MM.1S (cell line): ENCODE measurements at regions not wholly inside any gene's neighbourhood (a gene's known extent, or its start where the extent isn't known, plus 50 kb on each side); places are given as distances from the start of the nearest gene placed in this dataset.

Source experiments
- DNase-seq: peaks from one replicate; pipeline ENCODE4 v3.0.0-alpha.2; 2015
- H2AFZ ChIP-seq: fragments of 300-600 bp; sonication (generic); 2 replicates; pipeline ENCODE4 v1.6.0; 2016; ENCODE audit warnings: antibody characterized with exemption, low read length
- H3F3A ChIP-seq: fragments of 300-600 bp; sonication (generic); 2 replicates; pipeline ENCODE4 v1.6.1; 2016; ENCODE audit warnings: mild to moderate bottlenecking, antibody characterized with exemption, low read length, moderate library complexity, mixed read lengths; ENCODE audit not compliant: insufficient read depth
- H3K27ac ChIP-seq: fragments of 300-600 bp; sonication (generic); 2 replicates; pipeline ENCODE4 v1.5.1; 2016; ENCODE audit warnings: mild to moderate bottlenecking, low read length
- H3K27me3 ChIP-seq: fragments of 300-600 bp; sonication (generic); replicated peaks from 2 replicates; pipeline ENCODE4 v1.6.0; 2016; ENCODE audit warnings: low read length; ENCODE audit not compliant: insufficient read depth
- H3K36me3 ChIP-seq: fragments of 300-600 bp; sonication (generic); replicated peaks from 2 replicates; pipeline ENCODE4 v1.6.1; 2016; ENCODE audit warnings: mild to moderate bottlenecking, low read length, mixed read lengths; ENCODE audit not compliant: insufficient read depth
- H3K4me1 ChIP-seq: fragments of 300-600 bp; sonication (generic); 2 replicates; pipeline ENCODE4 v1.6.1; 2016; ENCODE audit warnings: low read length, mixed read lengths
- H3K4me2 ChIP-seq: fragments of 300-600 bp; sonication (generic); 2 replicates; pipeline ENCODE4 v1.6.0; 2016; ENCODE audit warnings: low read depth, low read length
- H3K4me3 ChIP-seq: fragments of 300-600 bp; sonication (generic); 2 replicates; pipeline ENCODE4 v1.5.1; 2016; ENCODE audit warnings: low read length, mixed read lengths
- H3K79me2 ChIP-seq: fragments of 300-600 bp; sonication (generic); 2 replicates; pipeline ENCODE4 v1.6.1; 2016; ENCODE audit warnings: mixed run types, low read length, mixed read lengths
- H3K9ac ChIP-seq: fragments of 300-600 bp; sonication (generic); 2 replicates; pipeline ENCODE4 v1.6.1; 2016; ENCODE audit warnings: low read length, mixed read lengths
- H3K9me2 ChIP-seq: fragments of 300-600 bp; sonication (generic); replicated peaks from 2 replicates; pipeline ENCODE4 v1.6.1; 2016; ENCODE audit warnings: mild to moderate bottlenecking, low read length, mixed read lengths; ENCODE audit not compliant: insufficient read depth
- H3K9me3 ChIP-seq: fragments of 300-600 bp; sonication (generic); replicated peaks from 2 replicates; pipeline ENCODE4 v1.6.1; 2016; ENCODE audit warnings: mild to moderate bottlenecking, low read length, mixed read lengths; ENCODE audit not compliant: insufficient read depth
- H4K20me1 ChIP-seq: fragments of 300-600 bp; sonication (generic); 2 replicates; pipeline ENCODE4 v1.6.1; 2016; ENCODE audit warnings: mild to moderate bottlenecking, low read length, moderate library complexity, mixed read lengths; ENCODE audit not compliant: insufficient read depth
- CTCF ChIP-seq: fragments of 300-600 bp; sonication (generic); IDR thresholded peaks from 2 replicates; pipeline ENCODE4 v1.5.1; 2016; ENCODE audit warnings: antibody characterized with exemption, low read length, mixed read lengths
- EZH2 ChIP-seq: fragments of 300-600 bp; sonication (generic); optimal IDR thresholded peaks from 2 replicates; pipeline ENCODE3; 2017; ENCODE audit warnings: low read depth, mild to moderate bottlenecking, antibody characterized with exemption, low read length, mixed read lengths
- EZH2phosphoT487 ChIP-seq: fragments of 300-600 bp; sonication (generic); IDR thresholded peaks from 2 replicates; pipeline ENCODE4 v1.6.1; 2018; ENCODE audit warnings: antibody characterized with exemption, low read length

- no peak overlapping the region for H3K9ac ChIP-seq
- no peaks in the 10 kb centered on the region for H3K27me3 ChIP-seq
- no peak for DNase-seq
- TF ChIP-seq EZH2phosphoT487, result no peak
- TF ChIP-seq EZH2, result no peak
- no peak for TF ChIP-seq CTCF
- no peaks in the 10 kb centered on the region for H3K79me2 ChIP-seq
- H3F3A ChIP-seq, result no peaks in the 10 kb centered on the region
- H3K9me3 ChIP-seq, result no peaks in the 10 kb centered on the region
- H2AFZ ChIP-seq, result no peak overlapping the region
- H3K4me3 ChIP-seq, result no peak overlapping the region
- H3K27ac ChIP-seq, result no peak overlapping the region
- no peaks in the 10 kb centered on the region for H4K20me1 ChIP-seq
- no peaks in the 10 kb centered on the region for H3K36me3 ChIP-seq
- H3K4me1 ChIP-seq, result no peaks in the 10 kb centered on the region
- H3K4me2 ChIP-seq, result no peak overlapping the region
- H3K9me2 ChIP-seq, result no peaks in the 10 kb centered on the region
Measured at GRCh38 chr6:102327697-102328225, 934.3 kb downstream of the GRIK2 start.

GRCh38 chr6:102313699-102314098 lies 920.2 kb downstream of the GRIK2 start:
- Histone ChIP-seq H3K9me3 (no peaks in the 10 kb centered on the region), H3K9ac (no peak overlapping the region), H3K79me2 (no peaks in the 10 kb centered on the region), H3K36me3 (no peaks in the 10 kb centered on the region), H3K4me2 (no peak overlapping the region), H3K27ac (no peak overlapping the region), H3K9me2 (no peaks in the 10 kb centered on the region), H2AFZ (no peak overlapping the region), H3K4me3 (no peak overlapping the region), H3K4me1 (no peaks in the 10 kb centered on the region), H4K20me1 (no peaks in the 10 kb centered on the region), H3F3A (no peaks in the 10 kb centered on the region), H3K27me3 (no peaks in the 10 kb centered on the region)
- TF ChIP-seq CTCF, result no peak
- no peak for TF ChIP-seq EZH2
- no peak for TF ChIP-seq EZH2phosphoT487
- no peak for DNase-seq

GRCh38 chr6:102309700-102310099 lies 916.2 kb downstream of the GRIK2 start:
- H3K9me3 ChIP-seq, result no peaks in the 10 kb centered on the region
- TF ChIP-seq EZH2 (no peak), EZH2phosphoT487 (no peak), CTCF (no peak)
- H2AFZ ChIP-seq, result no peak overlapping the region
- H3K27ac ChIP-seq, result no peak overlapping the region
- no peaks in the 10 kb centered on the region for H3K9me2 ChIP-seq
- no peak overlapping the region for H3K4me3 ChIP-seq
- H3K4me1 ChIP-seq, result no peaks in the 10 kb centered on the region
- H3K9ac ChIP-seq, result no peak overlapping the region
- H3K4me2 ChIP-seq, result no peak overlapping the region
- H3F3A ChIP-seq, result no peaks in the 10 kb centered on the region
- no peak for DNase-seq
- H3K36me3 ChIP-seq, result no peaks in the 10 kb centered on the region
- no peaks in the 10 kb centered on the region for H3K79me2 ChIP-seq
- H4K20me1 ChIP-seq, result no peaks in the 10 kb centered on the region
- no peaks in the 10 kb centered on the region for H3K27me3 ChIP-seq
